Keratinocyte (primary cell): ENCODE measurements at regions not wholly inside any gene's neighbourhood (a gene's known extent, or its start where the extent isn't known, plus 50 kb on each side); places are given as distances from the start of the nearest gene placed in this dataset.

Source experiments
- EZH2 ChIP-seq: IDR thresholded peaks from one replicate; pipeline ENCODE4 v1.6.1; 2012; ENCODE audit warnings: inconsistent platforms, mild to moderate bottlenecking, low read length, moderate library complexity
- TF ChIP-seq, protein P1 (sequence below), 3 experiments: IDR thresholded peaks in 1 of 3; conservative IDR thresholded peaks in 1 of 3; optimal IDR thresholded peaks in 1 of 3; 2 replicates in 2 of 3; 3 replicates in 1 of 3; pipeline versions ENCODE3 to v1.5.1; 2011; ENCODE audit warnings: low read length in 3 of 3, mild to moderate bottlenecking in 3 of 3, moderate library complexity in 2 of 3, control low read depth in 1 of 3, inconsistent platforms in 1 of 3; ENCODE audit not compliant: insufficient read depth in 2 of 3; ENCODE audit errors: extremely low read depth in 1 of 3

DNA sequence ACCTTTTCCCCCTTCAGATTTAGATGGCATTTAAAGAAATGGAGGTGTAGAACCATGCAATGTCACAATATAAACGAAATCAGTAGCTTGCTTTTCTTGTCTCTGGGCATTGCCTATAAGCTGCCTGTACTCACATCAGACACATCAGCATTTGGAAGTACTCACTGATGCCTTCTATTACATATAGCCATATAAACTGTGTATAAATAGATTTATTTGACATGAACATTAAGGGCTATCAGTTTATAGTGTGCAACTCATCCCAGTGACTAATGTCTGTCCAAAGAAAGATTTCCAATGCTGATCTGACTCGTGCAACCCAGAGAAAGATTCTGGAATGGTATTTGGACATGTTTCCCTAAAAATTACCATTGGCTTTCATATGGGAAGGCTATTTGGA lies 417.9 kb upstream of the MAF start:
- TF ChIP-seq, protein P1, sequence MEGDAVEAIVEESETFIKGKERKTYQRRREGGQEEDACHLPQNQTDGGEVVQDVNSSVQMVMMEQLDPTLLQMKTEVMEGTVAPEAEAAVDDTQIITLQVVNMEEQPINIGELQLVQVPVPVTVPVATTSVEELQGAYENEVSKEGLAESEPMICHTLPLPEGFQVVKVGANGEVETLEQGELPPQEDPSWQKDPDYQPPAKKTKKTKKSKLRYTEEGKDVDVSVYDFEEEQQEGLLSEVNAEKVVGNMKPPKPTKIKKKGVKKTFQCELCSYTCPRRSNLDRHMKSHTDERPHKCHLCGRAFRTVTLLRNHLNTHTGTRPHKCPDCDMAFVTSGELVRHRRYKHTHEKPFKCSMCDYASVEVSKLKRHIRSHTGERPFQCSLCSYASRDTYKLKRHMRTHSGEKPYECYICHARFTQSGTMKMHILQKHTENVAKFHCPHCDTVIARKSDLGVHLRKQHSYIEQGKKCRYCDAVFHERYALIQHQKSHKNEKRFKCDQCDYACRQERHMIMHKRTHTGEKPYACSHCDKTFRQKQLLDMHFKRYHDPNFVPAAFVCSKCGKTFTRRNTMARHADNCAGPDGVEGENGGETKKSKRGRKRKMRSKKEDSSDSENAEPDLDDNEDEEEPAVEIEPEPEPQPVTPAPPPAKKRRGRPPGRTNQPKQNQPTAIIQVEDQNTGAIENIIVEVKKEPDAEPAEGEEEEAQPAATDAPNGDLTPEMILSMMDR (optimal IDR thresholded peaks at IDR 0.05 in 1 of 3, IDR thresholded peaks at IDR 0.05 in 1 of 3, conservative IDR thresholded peaks at IDR 0.05 in 1 of 3; ENCODE audit: extremely low read depth in 1 of 3, insufficient read depth in 2 of 3, low read length in 3 of 3), result no peak
- TF ChIP-seq EZH2, result no peak
